Mammary epithelial cell (primary cell): ENCODE measurements at regions not wholly inside any gene's neighbourhood (a gene's known extent, or its start where the extent isn't known, plus 50 kb on each side); places are given as distances from the start of the nearest gene placed in this dataset.

Experiments used
- CTCF ChIP-seq, 2 donors: IDR thresholded peaks in 1 of 2; conservative IDR thresholded peaks in 1 of 2; 2 replicates each; pipeline ENCODE4 v1.5.1; 2011 to 2012; ENCODE audit warnings: inconsistent platforms in 2 of 2, low read length in 2 of 2, mild to moderate bottlenecking in 2 of 2, control low read depth in 1 of 2, low read depth in 1 of 2; ENCODE audit not compliant: insufficient read depth in 1 of 2; ENCODE audit errors: extremely low read depth in 1 of 2
- EZH2 ChIP-seq: IDR thresholded peaks from 2 replicates; pipeline ENCODE4 v1.6.1; 2012; ENCODE audit warnings: low read length, inconsistent platforms, borderline replicate concordance

GRCh38 chr11:15575409-15575808 is 460.7 kb downstream of the INSC start:
- TF ChIP-seq CTCF (conservative IDR thresholded peaks at IDR 0.05 in 1 of 2, IDR thresholded peaks at IDR 0.05 in 1 of 2; ENCODE audit: extremely low read depth in 1 of 2, insufficient read depth in 1 of 2, low read depth in 1 of 2, low read length in 2 of 2) = no peak
- TF ChIP-seq EZH2 = no peak
